ENCODE measurements at regions not wholly inside any gene's neighbourhood (a gene's known extent, or its start where the extent isn't known, plus 50 kb on each side); places are given as distances from the start of the nearest gene placed in this dataset.

- Histone ChIP-seq H3K4me1 (ENCODE audit: low read length) (peaks cover 2% of the 10 kb centered on the region; the same call in 1 of the 2 replicates), H3K36me3 (ENCODE audit: insufficient read depth, low read length) (no peaks in the 10 kb centered on the region), H3K4me3 (ENCODE audit: low read length) (no peak overlapping the region), H3K79me2 (ENCODE audit: low read length) (no peaks in the 10 kb centered on the region), H3K9me2 (replicated peaks; ENCODE audit: insufficient read depth, low read length) (peaks cover 4% of the 10 kb centered on the region; the same call in 1 of the 2 replicates), H2AFZ (ENCODE audit: low read length) (no peak overlapping the region), H3K4me2 (ENCODE audit: low read depth, low read length, poor library complexity, severe bottlenecking) (no peak overlapping the region), H4K20me1 (ENCODE audit: insufficient read depth, low read depth, low read length) (no peaks in the 10 kb centered on the region), H3K27me3 (ENCODE audit: low read length) (no peaks in the 10 kb centered on the region), H3K9ac (ENCODE audit: low read length) (no peak overlapping the region), H3K27ac (ENCODE audit: low read length) (no peak overlapping the region), H3K9me3 (ENCODE audit: low read length) (no peaks in the 10 kb centered on the region)
- no peak for DNase-seq
These were observed 51.5 kb upstream of the VAV3 start for GRCh38 chr1:108016451-108016920.
